ENCODE measurements at regions not wholly inside any gene's neighbourhood (a gene's known extent, or its start where the extent isn't known, plus 50 kb on each side); places are given as distances from the start of the nearest gene placed in this dataset.

DNA sequence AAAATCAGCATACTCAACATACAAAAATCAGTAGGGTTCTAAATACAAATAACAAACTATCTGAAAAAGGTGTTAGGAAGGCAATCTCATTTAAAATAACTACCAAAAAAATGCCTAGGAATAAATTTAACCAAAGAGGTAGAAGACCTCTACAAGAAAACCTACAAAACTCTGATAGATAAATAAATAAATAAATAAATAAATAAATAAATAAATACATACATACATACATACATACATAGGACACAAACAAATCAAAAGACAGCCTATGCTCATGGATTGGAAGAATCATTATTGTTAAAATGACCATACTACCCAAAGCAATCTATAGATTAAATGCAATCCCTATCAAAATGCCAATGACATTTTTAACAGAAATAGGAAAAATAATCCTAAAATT, 194.7 kb downstream of the BARHL2 start:
- TF ChIP-seq, protein P1, sequence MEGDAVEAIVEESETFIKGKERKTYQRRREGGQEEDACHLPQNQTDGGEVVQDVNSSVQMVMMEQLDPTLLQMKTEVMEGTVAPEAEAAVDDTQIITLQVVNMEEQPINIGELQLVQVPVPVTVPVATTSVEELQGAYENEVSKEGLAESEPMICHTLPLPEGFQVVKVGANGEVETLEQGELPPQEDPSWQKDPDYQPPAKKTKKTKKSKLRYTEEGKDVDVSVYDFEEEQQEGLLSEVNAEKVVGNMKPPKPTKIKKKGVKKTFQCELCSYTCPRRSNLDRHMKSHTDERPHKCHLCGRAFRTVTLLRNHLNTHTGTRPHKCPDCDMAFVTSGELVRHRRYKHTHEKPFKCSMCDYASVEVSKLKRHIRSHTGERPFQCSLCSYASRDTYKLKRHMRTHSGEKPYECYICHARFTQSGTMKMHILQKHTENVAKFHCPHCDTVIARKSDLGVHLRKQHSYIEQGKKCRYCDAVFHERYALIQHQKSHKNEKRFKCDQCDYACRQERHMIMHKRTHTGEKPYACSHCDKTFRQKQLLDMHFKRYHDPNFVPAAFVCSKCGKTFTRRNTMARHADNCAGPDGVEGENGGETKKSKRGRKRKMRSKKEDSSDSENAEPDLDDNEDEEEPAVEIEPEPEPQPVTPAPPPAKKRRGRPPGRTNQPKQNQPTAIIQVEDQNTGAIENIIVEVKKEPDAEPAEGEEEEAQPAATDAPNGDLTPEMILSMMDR (IDR thresholded peaks at IDR 0.05; ENCODE audit: borderline replicate concordance, control extremely low read depth, extremely low read depth, insufficient read depth, missing control alignments): no peak
- in situ Hi-C loops (cut with MboI; ENCODE audit: low sequenced_read_pairs, unreplicated experiment): no loop called here
- no peak for DNase-seq (ENCODE audit: low spot score)

DNA sequence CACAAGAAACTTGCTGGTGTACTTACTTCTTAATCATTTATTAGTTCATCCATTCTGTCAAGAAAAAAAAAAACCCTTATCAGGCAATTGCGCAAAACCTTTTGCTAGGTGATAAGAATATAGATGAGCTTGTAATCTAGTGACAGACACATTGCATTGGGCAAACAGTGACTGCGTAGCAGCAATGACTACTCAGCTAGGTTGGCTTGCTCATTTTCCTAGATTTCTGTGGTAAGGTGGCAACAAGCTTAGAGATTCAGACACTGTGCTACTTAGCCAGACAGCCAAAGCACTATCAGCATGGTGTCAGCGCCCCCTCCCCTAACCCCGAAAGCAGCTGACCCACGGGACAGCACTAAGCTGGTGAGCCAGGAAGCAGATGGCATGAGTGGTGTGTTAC, 203.1 kb downstream of the BARHL2 start:
- no peak for DNase-seq (ENCODE audit: low spot score)
- TF ChIP-seq, protein P1 (IDR thresholded peaks at IDR 0.05; ENCODE audit: borderline replicate concordance, control extremely low read depth, extremely low read depth, insufficient read depth, missing control alignments): no peak
- in situ Hi-C loops (cut with MboI; ENCODE audit: low sequenced_read_pairs, unreplicated experiment): no loop called here

DNA sequence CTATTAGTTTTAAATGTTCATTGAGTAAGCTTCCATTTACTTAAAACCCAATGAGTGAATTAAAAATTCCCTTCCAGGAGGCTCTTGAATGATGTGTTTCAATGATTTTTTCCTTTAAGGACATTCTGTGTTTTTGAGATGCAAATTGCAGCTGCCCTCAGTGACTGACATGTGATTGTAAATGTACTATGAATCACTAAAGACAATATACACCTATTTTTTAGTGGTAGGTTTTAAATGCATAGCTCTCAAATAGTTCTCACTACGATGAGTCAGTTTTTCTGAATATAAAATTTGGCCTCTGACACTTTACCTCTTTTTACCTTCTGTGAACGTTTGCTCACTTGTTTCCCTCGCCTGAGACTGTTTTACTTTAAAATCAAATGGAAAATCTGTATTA, 204.7 kb downstream of the BARHL2 start:
- TF ChIP-seq, protein P1 (IDR thresholded peaks at IDR 0.05; ENCODE audit: borderline replicate concordance, control extremely low read depth, extremely low read depth, insufficient read depth, missing control alignments): no peak
- no peak for DNase-seq (ENCODE audit: low spot score)
- in situ Hi-C loops (cut with MboI; ENCODE audit: low sequenced_read_pairs, unreplicated experiment): no loop called here

DNA sequence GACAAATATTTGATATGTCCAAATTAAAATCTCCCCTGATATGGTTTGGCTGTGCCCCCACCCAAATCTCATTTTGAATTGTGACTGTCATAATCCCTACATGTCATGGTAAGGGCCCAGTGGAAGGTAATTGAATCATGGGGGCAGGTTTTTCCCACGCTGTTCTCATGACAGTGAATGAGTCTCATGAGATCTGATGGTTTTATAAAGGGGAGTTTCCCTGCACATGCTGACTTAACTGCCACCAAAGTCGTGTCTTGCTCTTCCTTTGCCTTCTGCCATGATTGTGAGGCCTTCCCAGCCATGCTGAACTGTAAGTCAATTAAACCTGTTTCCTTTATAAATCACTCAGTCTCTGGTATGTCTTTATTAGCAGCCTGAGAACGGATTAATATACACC, 207.0 kb downstream of the BARHL2 start:
- no peak for DNase-seq (ENCODE audit: low spot score)
- TF ChIP-seq, protein P1 (IDR thresholded peaks at IDR 0.05; ENCODE audit: borderline replicate concordance, control extremely low read depth, extremely low read depth, insufficient read depth, missing control alignments): no peak
- in situ Hi-C loops (cut with MboI; ENCODE audit: low sequenced_read_pairs, unreplicated experiment): no loop called here

DNA sequence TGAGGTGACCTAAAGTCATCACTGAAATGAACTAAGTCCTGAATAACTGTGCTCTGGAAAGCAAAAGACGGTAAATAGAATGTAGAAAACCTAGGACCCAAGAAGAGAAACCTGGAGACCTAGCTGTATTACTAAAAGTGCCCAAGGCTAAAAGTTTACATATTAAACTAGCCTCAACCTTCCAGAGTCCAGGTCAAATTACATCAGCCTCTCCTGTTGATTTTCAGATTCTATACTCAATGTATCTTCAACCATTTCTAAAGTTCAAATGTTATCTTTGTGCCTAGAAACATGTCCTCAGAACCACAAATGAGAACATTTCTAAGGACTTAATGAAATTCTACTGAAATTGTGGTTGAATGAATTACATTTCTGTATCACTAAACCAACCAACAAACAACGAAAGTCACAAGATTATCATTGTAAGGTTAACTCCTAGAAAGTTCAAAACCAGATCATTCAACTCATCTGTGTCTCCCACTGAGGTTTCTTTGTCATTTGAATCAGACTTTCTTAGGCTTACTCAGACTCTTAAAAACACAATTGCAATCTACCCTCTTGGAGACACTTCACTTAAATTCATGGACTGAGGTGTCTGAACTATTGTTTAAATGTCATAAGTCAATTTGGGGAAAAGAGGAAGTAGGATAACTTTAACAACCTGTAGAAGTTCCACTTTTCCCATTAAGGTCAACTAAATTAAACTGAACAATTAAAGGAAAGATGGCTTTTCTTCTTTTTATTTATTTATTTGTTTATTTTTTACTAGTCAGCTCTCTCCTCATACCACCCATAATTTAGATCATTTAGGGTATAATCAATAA, 207.7 kb downstream of the BARHL2 start:
- no peak for DNase-seq (ENCODE audit: low spot score)
- TF ChIP-seq, protein P1 (IDR thresholded peaks at IDR 0.05; ENCODE audit: borderline replicate concordance, control extremely low read depth, extremely low read depth, insufficient read depth, missing control alignments): no peak
- in situ Hi-C loops (cut with MboI; ENCODE audit: low sequenced_read_pairs, unreplicated experiment): no loop called here

DNA sequence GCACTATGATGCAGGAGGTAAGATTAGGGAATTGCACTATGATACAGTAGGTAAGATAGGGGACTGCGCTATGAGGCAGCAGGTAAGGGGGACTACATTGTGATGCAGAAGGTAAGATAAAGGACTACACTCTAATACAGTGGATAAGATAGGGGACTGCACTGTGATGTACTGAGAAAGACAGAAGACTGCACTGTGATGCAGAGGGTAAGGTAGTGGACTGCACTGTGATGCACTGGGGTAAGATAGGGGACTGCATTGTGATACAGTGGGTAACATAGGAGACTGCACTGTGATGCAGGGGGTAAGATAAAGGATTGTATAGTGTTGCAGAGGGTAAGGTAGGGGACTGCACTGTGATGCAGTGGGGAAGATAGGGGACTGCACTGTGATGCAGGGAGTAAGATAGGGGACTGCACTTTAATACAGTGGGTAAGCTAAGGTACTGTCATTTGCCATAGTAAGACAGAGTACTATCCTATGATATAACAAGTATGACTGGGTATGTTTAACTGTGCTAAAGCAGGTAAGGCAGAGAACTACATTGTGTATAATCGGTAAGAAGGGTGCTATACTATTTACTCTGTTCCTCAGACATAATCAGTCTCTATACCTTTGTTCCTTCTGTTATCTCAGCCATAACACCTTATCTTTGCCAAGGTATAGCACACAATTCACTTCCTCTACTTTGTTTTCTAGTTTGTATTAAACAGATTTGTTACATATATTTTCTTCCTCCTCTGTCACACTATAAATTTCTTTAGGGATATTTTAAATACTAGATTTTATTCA, 208.5 kb downstream of the BARHL2 start:
- in situ Hi-C loops (cut with MboI; ENCODE audit: low sequenced_read_pairs, unreplicated experiment): no loop called here
- TF ChIP-seq, protein P1 (IDR thresholded peaks at IDR 0.05; ENCODE audit: borderline replicate concordance, control extremely low read depth, extremely low read depth, insufficient read depth, missing control alignments): no peak
- no peak for DNase-seq (ENCODE audit: low spot score)

Measured in GM13976 (cell line).